Adrenal gland (tissue), 5 donors: ENCODE measurements at regions not wholly inside any gene's neighbourhood (a gene's known extent, or its start where the extent isn't known, plus 50 kb on each side); places are given as distances from the start of the nearest gene placed in this dataset.

Experiments
- CTCF ChIP-seq, 6 experiments: fragments of 450-650 bp in 4 of 6; fragments of 200-600 bp in 2 of 6; sonication (generic) in 1 of 6; IDR thresholded peaks; 1 replicate in 5 of 6; 2 replicates in 1 of 6; pipeline versions ENCODE4 v1.5.1 to v1.8.0; 2016 to 2021; ENCODE audit warnings: antibody characterized with exemption in 6 of 6, mild to moderate bottlenecking in 2 of 6, moderate library complexity in 1 of 6
- POLR2A ChIP-seq, 2 donors: fragments of 450-650 bp; IDR thresholded peaks; one replicate each; pipeline ENCODE4 v1.6.1; 2017; ENCODE audit warnings: antibody characterized with exemption in 2 of 2, mild to moderate bottlenecking in 2 of 2, moderate library complexity in 1 of 2
- donor health status: DM: no; HTN: no; CAD: no.

DNA sequence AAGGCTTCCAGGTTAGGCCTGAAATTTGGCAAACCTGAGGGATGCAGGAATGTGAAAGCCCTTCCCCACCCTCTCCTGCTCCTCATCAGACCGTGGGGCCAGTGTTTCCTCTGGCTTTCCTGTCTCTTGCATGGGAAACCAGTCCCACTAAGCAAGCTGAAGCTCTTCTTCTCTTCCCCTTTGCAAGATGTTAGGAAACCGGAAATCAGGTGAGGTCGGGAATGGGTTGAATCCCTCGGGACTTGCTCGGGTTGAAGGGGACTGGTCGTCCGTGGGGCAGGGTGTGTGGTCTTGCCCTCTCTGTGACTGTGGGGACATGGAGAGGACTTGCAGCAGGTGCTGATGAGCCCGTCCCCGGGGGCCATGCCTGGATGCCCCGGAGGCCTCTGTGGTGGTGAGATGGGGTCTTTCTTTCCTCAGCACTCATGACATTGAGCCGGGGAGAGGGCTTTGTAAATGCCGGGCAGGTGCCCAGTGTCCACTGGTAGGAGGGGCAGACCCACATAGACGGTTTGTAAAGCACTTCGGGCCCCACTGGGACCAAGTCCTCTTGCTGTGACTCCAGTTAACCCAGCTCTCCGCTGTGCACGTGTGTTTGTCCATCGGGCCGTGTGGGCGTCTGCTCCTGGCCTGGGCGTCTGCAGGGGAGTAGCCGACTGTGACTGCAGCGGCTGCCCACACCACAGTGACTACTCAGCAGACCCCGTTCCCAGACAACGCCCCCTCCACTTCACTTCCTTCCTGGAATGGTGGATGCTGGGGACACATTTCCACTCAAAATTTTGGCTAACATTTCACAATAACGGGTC is 373.9 kb downstream of the GLRX3 start:
- TF ChIP-seq CTCF (IDR thresholded peaks at IDR 0.05) (no peak), POLR2A (IDR thresholded peaks at IDR 0.05) (no peak)
